ENCODE measurements at regions not wholly inside any gene's neighbourhood (a gene's known extent, or its start where the extent isn't known, plus 50 kb on each side); places are given as distances from the start of the nearest gene placed in this dataset.

DNA sequence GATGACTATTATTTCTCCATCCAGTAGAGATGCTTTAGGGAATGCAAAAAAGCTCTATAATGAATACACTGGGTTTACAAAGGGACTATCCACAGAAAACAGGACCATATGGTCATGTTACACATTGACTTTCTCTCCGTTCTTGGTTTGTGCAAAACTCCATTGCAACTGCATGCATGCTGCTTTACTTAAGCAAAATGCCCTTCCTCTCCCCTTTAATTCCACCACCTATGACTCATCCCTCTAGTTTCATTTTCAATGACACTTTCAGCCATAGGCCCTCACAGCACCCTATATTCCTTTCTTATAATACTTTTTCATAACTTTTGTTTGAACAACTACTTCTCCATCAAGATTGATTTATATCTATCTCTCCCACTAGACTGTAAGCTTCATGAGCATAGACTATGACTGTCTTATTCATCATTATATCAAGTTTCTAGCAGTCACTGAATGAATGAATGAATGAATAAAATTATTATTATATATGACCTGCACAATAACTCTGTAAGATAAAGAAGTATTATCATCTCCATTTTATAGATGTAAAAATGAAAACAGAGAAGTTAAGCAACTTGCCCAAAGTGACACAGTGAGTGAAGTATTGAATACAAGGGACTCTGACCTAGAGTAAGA is 248.9 kb downstream of the PLPP3 start:
- H3K27ac ChIP-seq (ENCODE audit: low read depth in 1 of 2, low read length in 1 of 2): no peak overlapping the region
- ATAC-seq (ENCODE audit: insufficient read depth, low FRiP score): no peak

DNA sequence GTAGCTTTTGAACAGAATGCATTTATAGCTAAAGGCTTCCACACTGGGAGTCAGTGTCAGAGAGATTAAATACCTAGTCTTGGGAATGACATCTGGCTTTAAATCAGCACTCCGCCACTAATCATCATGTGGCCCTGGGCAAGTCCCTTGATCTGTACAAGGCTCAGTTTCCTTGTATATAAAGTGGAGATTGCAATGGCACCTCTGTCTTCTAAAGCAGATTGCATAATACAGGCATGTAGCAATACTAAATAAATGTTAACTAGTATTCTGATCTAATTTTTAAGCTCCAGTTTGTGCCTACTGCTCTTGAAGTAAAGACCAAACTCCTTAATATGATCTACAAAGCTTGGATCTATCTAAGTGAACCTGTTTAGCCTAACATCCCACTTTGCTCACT is 249.4 kb downstream of the PLPP3 start:
- no peak overlapping the region for H3K27ac ChIP-seq (ENCODE audit: low read depth in 1 of 2, low read length in 1 of 2)
- no peak for ATAC-seq (ENCODE audit: insufficient read depth, low FRiP score)
- 61 to 95% methylated on average over 1 of the region's 1 CpG for WGBS, 2 donors
- no peak overlapping the region for H3K9ac ChIP-seq (ENCODE audit: insufficient read depth in 1 of 2, low read length in 2 of 2)
- H3K4me3 ChIP-seq: no peak overlapping the region
- peak in 1 of 3 donors; percentile 35 for DNase-seq
- no peaks in the 10 kb centered on the region for H3K9me3 ChIP-seq (ENCODE audit: control insufficient read depth in 4 of 4, insufficient read depth in 3 of 4, low read length in 3 of 4)
- TF ChIP-seq, protein P1, sequence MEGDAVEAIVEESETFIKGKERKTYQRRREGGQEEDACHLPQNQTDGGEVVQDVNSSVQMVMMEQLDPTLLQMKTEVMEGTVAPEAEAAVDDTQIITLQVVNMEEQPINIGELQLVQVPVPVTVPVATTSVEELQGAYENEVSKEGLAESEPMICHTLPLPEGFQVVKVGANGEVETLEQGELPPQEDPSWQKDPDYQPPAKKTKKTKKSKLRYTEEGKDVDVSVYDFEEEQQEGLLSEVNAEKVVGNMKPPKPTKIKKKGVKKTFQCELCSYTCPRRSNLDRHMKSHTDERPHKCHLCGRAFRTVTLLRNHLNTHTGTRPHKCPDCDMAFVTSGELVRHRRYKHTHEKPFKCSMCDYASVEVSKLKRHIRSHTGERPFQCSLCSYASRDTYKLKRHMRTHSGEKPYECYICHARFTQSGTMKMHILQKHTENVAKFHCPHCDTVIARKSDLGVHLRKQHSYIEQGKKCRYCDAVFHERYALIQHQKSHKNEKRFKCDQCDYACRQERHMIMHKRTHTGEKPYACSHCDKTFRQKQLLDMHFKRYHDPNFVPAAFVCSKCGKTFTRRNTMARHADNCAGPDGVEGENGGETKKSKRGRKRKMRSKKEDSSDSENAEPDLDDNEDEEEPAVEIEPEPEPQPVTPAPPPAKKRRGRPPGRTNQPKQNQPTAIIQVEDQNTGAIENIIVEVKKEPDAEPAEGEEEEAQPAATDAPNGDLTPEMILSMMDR (IDR thresholded peaks at IDR 0.05; ENCODE audit: control extremely low read depth, extremely low read depth): no peak
- no peaks in the 10 kb centered on the region for H3K27me3 ChIP-seq (ENCODE audit: control insufficient read depth in 3 of 3, insufficient read depth in 3 of 3, low read length in 2 of 3)
- H3K4me1 ChIP-seq (ENCODE audit: control insufficient read depth in 5 of 5, insufficient read depth in 5 of 5, low read length in 5 of 5): peaks cover 0 to 5% (median 2%) of the 10 kb centered on the region in 5 donors
- H3K36me3 ChIP-seq (ENCODE audit: control insufficient read depth in 4 of 4, insufficient read depth in 4 of 4, low read length in 4 of 4): no peaks in the 10 kb centered on the region

More for the DNA sequence above, 248.9 kb downstream of the PLPP3 start:
- TF ChIP-seq, protein P1 (IDR thresholded peaks at IDR 0.05; ENCODE audit: control extremely low read depth, extremely low read depth): no peak
- WGBS, 2 donors: 65 to 67% methylated on average over 1 of the region's 1 CpG
- Histone ChIP-seq H3K4me3 (no peak overlapping the region), H3K9ac (ENCODE audit: insufficient read depth in 1 of 2, low read length in 2 of 2) (no peak overlapping the region), H3K4me1 (ENCODE audit: control insufficient read depth in 5 of 5, insufficient read depth in 5 of 5, low read length in 5 of 5) (peaks cover 0 to 5% (median 2%) of the 10 kb centered on the region in 5 donors), H3K9me3 (ENCODE audit: control insufficient read depth in 4 of 4, insufficient read depth in 3 of 4, low read length in 3 of 4) (no peaks in the 10 kb centered on the region), H3K27me3 (ENCODE audit: control insufficient read depth in 3 of 3, insufficient read depth in 3 of 3, low read length in 2 of 3) (no peaks in the 10 kb centered on the region), H3K36me3 (ENCODE audit: control insufficient read depth in 4 of 4, insufficient read depth in 4 of 4, low read length in 4 of 4) (no peaks in the 10 kb centered on the region)
- DNase-seq: no peak

DNA sequence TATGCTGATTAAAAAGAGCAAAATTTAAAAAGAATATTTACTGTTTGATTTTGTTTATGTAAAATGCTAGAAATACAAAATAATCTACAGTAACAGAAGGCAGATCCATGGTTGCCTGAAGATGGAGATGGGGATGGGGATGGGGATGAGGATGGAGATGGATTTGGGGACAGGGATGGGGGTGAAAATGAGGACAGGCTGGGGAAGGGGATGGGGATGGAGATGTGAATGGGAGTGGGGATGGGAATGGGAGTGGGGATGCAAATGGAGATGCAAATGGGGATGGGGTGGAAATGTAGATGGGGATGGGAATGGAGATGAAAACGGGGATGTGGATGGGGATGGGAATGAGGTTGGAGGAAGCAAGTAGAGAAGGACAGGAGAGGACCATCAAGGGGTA is 252.2 kb downstream of the PLPP3 start:
- no peak for ATAC-seq (ENCODE audit: insufficient read depth, low FRiP score)
- WGBS, 2 donors: 90 to 92% methylated on average over 1 of the region's 1 CpG

More for the DNA sequence above, 252.2 kb downstream of the PLPP3 start:
- Histone ChIP-seq H3K27me3 (ENCODE audit: control insufficient read depth in 3 of 3, insufficient read depth in 3 of 3, low read length in 2 of 3) (no peaks in the 10 kb centered on the region), H3K36me3 (ENCODE audit: control insufficient read depth in 4 of 4, insufficient read depth in 4 of 4, low read length in 4 of 4) (no peaks in the 10 kb centered on the region), H3K9me3 (ENCODE audit: control insufficient read depth in 4 of 4, insufficient read depth in 3 of 4, low read length in 3 of 4) (no peaks in the 10 kb centered on the region), H3K27ac (ENCODE audit: low read depth in 1 of 2, low read length in 1 of 2) (no peak overlapping the region), H3K4me3 (no peak overlapping the region), H3K9ac (ENCODE audit: insufficient read depth in 1 of 2, low read length in 2 of 2) (no peak overlapping the region), H3K4me1 (ENCODE audit: control insufficient read depth in 5 of 5, insufficient read depth in 5 of 5, low read length in 5 of 5) (peaks cover 0 to 5% (median 3%) of the 10 kb centered on the region in 5 donors)
- no peak for DNase-seq
- TF ChIP-seq, protein P1 (IDR thresholded peaks at IDR 0.05; ENCODE audit: control extremely low read depth, extremely low read depth): no peak
